ENCODE measurements at regions not wholly inside any gene's neighbourhood (a gene's known extent, or its start where the extent isn't known, plus 50 kb on each side); places are given as distances from the start of the nearest gene placed in this dataset.

DNA sequence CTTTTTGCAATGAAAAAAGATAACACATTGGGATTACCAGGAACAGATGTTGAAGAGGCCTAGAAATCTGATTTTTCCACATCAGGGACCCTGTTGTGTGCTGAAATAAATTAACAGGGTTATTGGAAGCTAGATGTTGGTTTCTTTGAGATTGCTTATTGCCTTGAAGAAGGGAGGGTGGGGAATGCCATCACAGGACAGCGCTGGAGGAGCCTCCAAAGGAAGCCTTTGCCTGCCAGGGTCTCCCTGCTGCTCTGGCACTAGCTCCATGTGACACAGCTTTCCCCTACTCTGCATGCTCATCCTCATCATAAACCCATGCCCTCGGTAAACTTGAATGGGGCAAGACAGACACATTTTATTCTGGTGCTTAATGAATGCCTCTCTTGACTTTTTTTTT lies 76.1 kb downstream of the MID1IP1 start:
- no peaks in the 10 kb centered on the region; a peak in 1 of 5 replicates for H3K27me3 ChIP-seq (ENCODE audit: control insufficient read depth in 2 of 2, insufficient read depth in 2 of 2, low read length in 2 of 2)
- BruUV-seq (replicated peaks): no TSS peak
- no peak for FAIRE-seq
- H3K4me3 ChIP-seq: no peak overlapping the region
- TF ChIP-seq ZNF431 (CRISPR knock-in tag; IDR thresholded peaks at IDR 0.05): no peak
- TF ChIP-seq, protein P1, sequence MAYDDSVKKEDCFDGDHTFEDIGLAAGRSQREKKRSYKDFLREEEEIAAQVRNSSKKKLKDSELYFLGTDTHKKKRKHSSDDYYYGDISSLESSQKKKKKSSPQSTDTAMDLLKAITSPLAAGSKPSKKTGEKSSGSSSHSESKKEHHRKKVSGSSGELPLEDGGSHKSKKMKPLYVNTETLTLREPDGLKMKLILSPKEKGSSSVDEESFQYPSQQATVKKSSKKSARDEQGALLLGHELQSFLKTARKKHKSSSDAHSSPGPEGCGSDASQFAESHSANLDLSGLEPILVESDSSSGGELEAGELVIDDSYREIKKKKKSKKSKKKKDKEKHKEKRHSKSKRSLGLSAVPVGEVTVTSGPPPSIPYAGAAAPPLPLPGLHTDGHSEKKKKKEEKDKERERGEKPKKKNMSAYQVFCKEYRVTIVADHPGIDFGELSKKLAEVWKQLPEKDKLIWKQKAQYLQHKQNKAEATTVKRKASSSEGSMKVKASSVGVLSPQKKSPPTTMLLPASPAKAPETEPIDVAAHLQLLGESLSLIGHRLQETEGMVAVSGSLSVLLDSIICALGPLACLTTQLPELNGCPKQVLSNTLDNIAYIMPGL (CRISPR knock-in tag; IDR thresholded peaks at IDR 0.05): no peak
- no peak for TF ChIP-seq ZEB2 (IDR thresholded peaks at IDR 0.05)
- no peak for TF ChIP-seq KLF13 (tag; IDR thresholded peaks at IDR 0.05; ENCODE audit: borderline replicate concordance, low read depth)
- TF ChIP-seq DDX20 (tag; IDR thresholded peaks at IDR 0.05; ENCODE audit: low read depth): no peak
- no peaks in the 10 kb centered on the region for H4K20me1 ChIP-seq (replicated peaks; ENCODE audit: control insufficient read depth, insufficient read depth, low read length)
- no peak for DNase-seq (ENCODE audit: extremely low read depth in 1 of 4, low spot score in 3 of 4)
- peaks cover 0 to 3% of the 10 kb centered on the region in 2 experiments; a peak in 3 of 5 replicates for H3K4me1 ChIP-seq (replicated peaks in 1 of 2; ENCODE audit: control insufficient read depth in 2 of 2, insufficient read depth in 2 of 2, low read length in 2 of 2)
- no peak overlapping the region for H3K4me2 ChIP-seq (ENCODE audit: insufficient read depth, low read length)
- no peaks in the 10 kb centered on the region for H3K9me1 ChIP-seq (ENCODE audit: control insufficient read depth, insufficient read depth, low read length)
- no peak overlapping the region for H3K27ac ChIP-seq (ENCODE audit: extremely low read depth, low read depth, low read length)
- in situ Hi-C loops (cut with MboI): no loop called here
- intact Hi-C loops (cut with micrococcal nuclease): no loop called here
- H3K36me3 ChIP-seq (ENCODE audit: control insufficient read depth, insufficient read depth, low read length): no peaks in the 10 kb centered on the region
- CTCF ChIA-PET (ENCODE audit: low intra/inter-chr PET ratio): no interaction called here
- no peaks in the 10 kb centered on the region for H3K79me2 ChIP-seq (ENCODE audit: control insufficient read depth, insufficient read depth, low read length)
- ATAC-seq: no peak
- 0% methylated on average over 2 of the region's 2 CpGs for WGBS (ENCODE audit: insufficient coverage, low coverage, missing lambda C conversion rate)
- H3K9me3 ChIP-seq (replicated peaks; ENCODE audit: control insufficient read depth, insufficient read depth, low read depth, low read length): no peaks in the 10 kb centered on the region
- H2AFZ ChIP-seq (ENCODE audit: low read depth, low read length): no peak overlapping the region
- POLR2A ChIA-PET: interaction anchor here (0.8 kb wide), 1 partner anchor 22 kb away, joined by 3 read pairs; no protein-coding TSS in a partner anchor
- H3K9ac ChIP-seq (ENCODE audit: insufficient read depth in 1 of 2, low read depth in 2 of 2, low read length in 2 of 2): no peak overlapping the region
